ENCODE measurements at regions not wholly inside any gene's neighbourhood (a gene's known extent, or its start where the extent isn't known, plus 50 kb on each side); places are given as distances from the start of the nearest gene placed in this dataset.
"Not testable (repeated sequence)": the region's sequence is repeated elsewhere in the genome, so short reads cannot be mapped to it uniquely, and the experiment has no call there.

- DNase-seq (ENCODE audit: extremely low read depth in 1 of 11, low read depth in 9 of 11, low spot score in 4 of 11) = no peak
Measured at GRCh38 chr11:25483915-25484635, 847.9 kb upstream of the ANO3 start.

GRCh38 chr11:25485315-25485714 is 846.6 kb upstream of the ANO3 start:
- no peak for DNase-seq (ENCODE audit: extremely low read depth in 1 of 11, low read depth in 9 of 11, low spot score in 4 of 11)

- not testable (repeated sequence) for DNase-seq (ENCODE audit: extremely low read depth in 1 of 11, low read depth in 9 of 11, low spot score in 4 of 11)
Measured at GRCh38 chr11:25486338-25486737, 845.6 kb upstream of the ANO3 start.

- DNase-seq (ENCODE audit: extremely low read depth in 1 of 11, low read depth in 9 of 11, low spot score in 4 of 11) = not testable (repeated sequence)
Measured at GRCh38 chr11:25488176-25488575, 843.8 kb upstream of the ANO3 start.

GRCh38 chr11:25501426-25501825 is 830.5 kb upstream of the ANO3 start:
- not testable (repeated sequence) for DNase-seq (ENCODE audit: extremely low read depth in 1 of 11, low read depth in 9 of 11, low spot score in 4 of 11)

GRCh38 chr11:25515576-25515975 is 816.4 kb upstream of the ANO3 start:
- no peak for DNase-seq (ENCODE audit: extremely low read depth in 1 of 11, low read depth in 9 of 11, low spot score in 4 of 11)

- DNase-seq (ENCODE audit: extremely low read depth in 1 of 11, low read depth in 9 of 11, low spot score in 4 of 11) = no peak
Measured at GRCh38 chr11:25520459-25520858, 811.5 kb upstream of the ANO3 start.

GRCh38 chr11:25527841-25528240 is 804.1 kb upstream of the ANO3 start:
- no peak for DNase-seq (ENCODE audit: extremely low read depth in 1 of 11, low read depth in 9 of 11, low spot score in 4 of 11)

- no peak for DNase-seq (ENCODE audit: extremely low read depth in 1 of 11, low read depth in 9 of 11, low spot score in 4 of 11)
Measured at GRCh38 chr11:25529572-25529971, 802.4 kb upstream of the ANO3 start.

GRCh38 chr11:25535467-25536272 is 796.3 kb upstream of the ANO3 start:
- no peak for DNase-seq (ENCODE audit: extremely low read depth in 1 of 11, low read depth in 9 of 11, low spot score in 4 of 11)

GRCh38 chr11:25536289-25536688 is 795.6 kb upstream of the ANO3 start:
- no peak for DNase-seq (ENCODE audit: extremely low read depth in 1 of 11, low read depth in 9 of 11, low spot score in 4 of 11)

GRCh38 chr11:25537393-25537792 is 794.5 kb upstream of the ANO3 start:
- no peak for DNase-seq (ENCODE audit: extremely low read depth in 1 of 11, low read depth in 9 of 11, low spot score in 4 of 11)

- no peak for DNase-seq (ENCODE audit: extremely low read depth in 1 of 11, low read depth in 9 of 11, low spot score in 4 of 11)
Measured at GRCh38 chr11:25547292-25547691, 784.6 kb upstream of the ANO3 start.

- no peak for DNase-seq (ENCODE audit: extremely low read depth in 1 of 11, low read depth in 9 of 11, low spot score in 4 of 11)
Measured at GRCh38 chr11:25562417-25562816, 769.5 kb upstream of the ANO3 start.

- no peak for DNase-seq (ENCODE audit: extremely low read depth in 1 of 11, low read depth in 9 of 11, low spot score in 4 of 11)
Measured at GRCh38 chr11:25565846-25566245, 766.1 kb upstream of the ANO3 start.

GRCh38 chr11:25566298-25567200 is 765.4 kb upstream of the ANO3 start:
- DNase-seq (ENCODE audit: extremely low read depth in 1 of 11, low read depth in 9 of 11, low spot score in 4 of 11) = no peak

- DNase-seq (ENCODE audit: extremely low read depth in 1 of 11, low read depth in 9 of 11, low spot score in 4 of 11) = no peak
Measured at GRCh38 chr11:25576320-25576719, 755.6 kb upstream of the ANO3 start.

- not testable (repeated sequence) for DNase-seq (ENCODE audit: extremely low read depth in 1 of 11, low read depth in 9 of 11, low spot score in 4 of 11)
Measured at GRCh38 chr11:25579554-25579953, 752.4 kb upstream of the ANO3 start.

- no peak for DNase-seq (ENCODE audit: extremely low read depth in 1 of 11, low read depth in 9 of 11, low spot score in 4 of 11)
Measured at GRCh38 chr11:25583596-25583995, 748.3 kb upstream of the ANO3 start.

GRCh38 chr11:25587496-25587895 is 744.4 kb upstream of the ANO3 start:
- no peak for DNase-seq (ENCODE audit: extremely low read depth in 1 of 11, low read depth in 9 of 11, low spot score in 4 of 11)

Measured in renal cortex interstitium (tissue), 11 donors.